IMR-90 (cell line): ENCODE measurements at regions not wholly inside any gene's neighbourhood (a gene's known extent, or its start where the extent isn't known, plus 50 kb on each side); places are given as distances from the start of the nearest gene placed in this dataset.

ENCODE experiments used
- ATAC-seq: fragments of 200-7000 bp; cut with Tn5 transposase; 2 replicates; pipeline ENCODE4 v1.9.1; 2020; ENCODE audit warnings: low read depth, mild to moderate bottlenecking, moderate library complexity
- BruUV-seq: library from RNA; stranded (reverse); fragments of 400-500 nt; replicated peaks from 2 replicates; lab custom pipeline; 2021; lab: Mats Ljungman, UMichigan
- CTCF ChIA-PET: fragments of 300-600 bp; formaldehyde crosslinking; extraction: SDS; loops from one replicate; lab custom pipeline; 2021; ENCODE audit warnings: antibody characterized with exemption; lab: Yijun Ruan, JAX
- POLR2A ChIA-PET: fragments of 300-600 bp; sonication (Branson Sonifier 250); formaldehyde crosslinking; loops from one replicate; lab custom pipeline; 2022; ENCODE audit warnings: antibody characterized with exemption; ENCODE audit not compliant: unreplicated experiment; lab: Charles Lee
- DNase-seq: peaks from one replicate; pipeline ENCODE4 v3.0.0; 2013
- H2AFZ ChIP-seq: replicated peaks from 2 replicates; pipeline ENCODE3; 2013; ENCODE audit warnings: low read length, mild to moderate bottlenecking; ENCODE audit not compliant: poor library complexity
- H2AK5ac ChIP-seq: 2 replicates; pipeline ENCODE4 v1.6.1; 2013; ENCODE audit warnings: low read depth, low read length, inconsistent platforms
- H2AK9ac ChIP-seq: replicated peaks from 2 replicates; pipeline ENCODE3; 2013; ENCODE audit warnings: mild to moderate bottlenecking, low read depth, low read length, moderate library complexity; ENCODE audit not compliant: poor library complexity
- H2BK120ac ChIP-seq: 2 replicates; pipeline ENCODE4 v1.6.1; 2013; ENCODE audit warnings: low read depth, low read length, inconsistent platforms
- H2BK15ac ChIP-seq: 3 replicates; pipeline ENCODE4 v1.6.1; 2013; ENCODE audit warnings: low read depth, low read length, inconsistent platforms
- H2BK20ac ChIP-seq: 2 replicates; pipeline ENCODE4 v1.6.1; 2013; ENCODE audit warnings: low read depth, mild to moderate bottlenecking, inconsistent platforms, low read length, moderate library complexity
- H2BK5ac ChIP-seq: 2 replicates; pipeline ENCODE4 v1.6.1; 2013; ENCODE audit warnings: mild to moderate bottlenecking, low read depth, low read length, inconsistent platforms; ENCODE audit not compliant: poor library complexity, severe bottlenecking
- H3K14ac ChIP-seq: replicated peaks from 2 replicates; pipeline ENCODE4 v1.6.1; 2013; ENCODE audit warnings: low read depth, low read length, inconsistent platforms
- H3K18ac ChIP-seq: 2 replicates; pipeline ENCODE4 v1.6.1; 2013; ENCODE audit warnings: low read depth, low read length, control low read depth
- H3K23ac ChIP-seq: 2 replicates; pipeline ENCODE4 v1.6.1; 2013; ENCODE audit warnings: low read depth, low read length, inconsistent platforms
- H3K27ac ChIP-seq: 2 replicates; pipeline ENCODE4 v1.5.1; 2013; ENCODE audit warnings: mild to moderate bottlenecking, control low read depth, low read length; ENCODE audit not compliant: insufficient read depth
- H3K27me3 ChIP-seq: 2 replicates; pipeline ENCODE4 v1.6.1; 2013; ENCODE audit warnings: low read length; ENCODE audit not compliant: control insufficient read depth, insufficient read depth
- H3K36me3 ChIP-seq: 2 replicates; pipeline ENCODE4 v1.6.1; 2013; ENCODE audit warnings: low read length, mixed read lengths; ENCODE audit not compliant: control insufficient read depth, insufficient read depth
- H3K4ac ChIP-seq: 2 replicates; pipeline ENCODE4 v1.6.1; 2013; ENCODE audit warnings: low read depth, low read length, inconsistent platforms
- H3K4me1 ChIP-seq: 2 replicates; pipeline ENCODE4 v1.6.1; 2013; ENCODE audit warnings: low read length, mixed read lengths; ENCODE audit not compliant: control insufficient read depth, insufficient read depth
- H3K4me2 ChIP-seq: 2 replicates; pipeline ENCODE4 v1.6.1; 2013; ENCODE audit warnings: low read depth, mild to moderate bottlenecking, control low read depth, low read length, moderate library complexity
- H3K4me3 ChIP-seq: 2 replicates; pipeline ENCODE4 v1.5.1; 2013; ENCODE audit warnings: low read depth, mild to moderate bottlenecking, control low read depth, low read length, moderate library complexity; ENCODE audit not compliant: insufficient read depth
- H3K56ac ChIP-seq: 2 replicates; pipeline ENCODE4 v1.6.1; 2013; ENCODE audit warnings: low read length, inconsistent platforms; ENCODE audit not compliant: insufficient read depth; ENCODE audit errors: extremely low read depth
- H3K79me1 ChIP-seq, 2 experiments: 2 replicates each; pipeline ENCODE4 v1.6.1; 2013; ENCODE audit warnings: low read length in 2 of 2, inconsistent platforms in 1 of 2, low read depth in 1 of 2
- H3K9ac ChIP-seq: 2 replicates; pipeline ENCODE4 v1.6.1; 2013; ENCODE audit warnings: low read depth, low read length, control low read depth
- H3K9me1 ChIP-seq: 2 replicates; pipeline ENCODE4 v1.6.1; 2013; ENCODE audit warnings: low read length, inconsistent platforms; ENCODE audit not compliant: insufficient read depth
- H3K9me3 ChIP-seq: 2 replicates; pipeline ENCODE4 v1.6.1; 2013; ENCODE audit warnings: low read length; ENCODE audit not compliant: control insufficient read depth, insufficient read depth
- H4K20me1 ChIP-seq: 2 replicates; pipeline ENCODE4 v1.6.1; 2013; ENCODE audit warnings: low read length, inconsistent platforms; ENCODE audit not compliant: insufficient read depth
- H4K5ac ChIP-seq: 2 replicates; pipeline ENCODE4 v1.6.1; 2013; ENCODE audit warnings: mild to moderate bottlenecking, low read depth, low read length, control low read depth
- H4K8ac ChIP-seq, 2 experiments: 2 replicates each; pipeline ENCODE4 v1.6.1; 2013; ENCODE audit warnings: low read depth in 2 of 2, low read length in 2 of 2, control low read depth in 1 of 2, inconsistent platforms in 1 of 2
- H4K91ac ChIP-seq: 2 replicates; pipeline ENCODE4 v1.6.1; 2013; ENCODE audit warnings: low read depth, low read length, inconsistent platforms; ENCODE audit not compliant: insufficient read depth
- BHLHE40 ChIP-seq: fragments of 150-350 bp; IDR thresholded peaks from 2 replicates; pipeline ENCODE4 v1.6.1; 2016; ENCODE audit warnings: mild to moderate bottlenecking, low read depth, low read length
- CEBPB ChIP-seq: IDR thresholded peaks from 2 replicates; pipeline ENCODE4 v1.6.1; 2012; ENCODE audit warnings: low read depth, low read length, improper control_type of control experiment
- CHD1 ChIP-seq: IDR thresholded peaks from 2 replicates; pipeline ENCODE4 v1.6.1; 2012; ENCODE audit warnings: low read depth, low read length, improper control_type of control experiment
- FOS ChIP-seq: fragments of 150-350 bp; IDR thresholded peaks from 2 replicates; pipeline ENCODE4 v1.6.1; 2016; ENCODE audit warnings: low read depth, low read length
- MAFK ChIP-seq: IDR thresholded peaks from 2 replicates; pipeline ENCODE4 v1.6.1; 2012; ENCODE audit warnings: low read depth, low read length, improper control_type of control experiment
- MAZ ChIP-seq: IDR thresholded peaks from 2 replicates; pipeline ENCODE4 v1.6.1; 2012; ENCODE audit warnings: low read depth, mild to moderate bottlenecking, low read length, improper control_type of control experiment, moderate library complexity, borderline replicate concordance
- MXI1 ChIP-seq: IDR thresholded peaks from 2 replicates; pipeline ENCODE4 v1.6.1; 2012; ENCODE audit warnings: low read depth, mild to moderate bottlenecking, low read length, moderate library complexity, borderline replicate concordance
- NFE2L2 ChIP-seq: fragments of 150-350 bp; IDR thresholded peaks from 2 replicates; pipeline ENCODE4 v1.6.1; 2016; ENCODE audit warnings: low read depth, mild to moderate bottlenecking, low read length
- POLR2A ChIP-seq: IDR thresholded peaks from 2 replicates; pipeline ENCODE4 v1.6.1; 2012; ENCODE audit warnings: mild to moderate bottlenecking, low read depth, low read length
- RAD21 ChIP-seq: IDR thresholded peaks from 2 replicates; pipeline ENCODE4 v1.6.1; 2012; ENCODE audit warnings: low read length, improper control_type of control experiment
- RCOR1 ChIP-seq: IDR thresholded peaks from 2 replicates; pipeline ENCODE4 v1.6.1; 2012; ENCODE audit warnings: mild to moderate bottlenecking, low read length, improper control_type of control experiment; ENCODE audit not compliant: insufficient replicate concordance
- RFX5 ChIP-seq: IDR thresholded peaks from 2 replicates; pipeline ENCODE4 v1.8.0; 2012; ENCODE audit warnings: low read depth, mild to moderate bottlenecking, low read length, moderate library complexity
- SMC3 ChIP-seq: fragments of 150-350 bp; IDR thresholded peaks from 2 replicates; pipeline ENCODE4 v1.6.1; 2016; ENCODE audit warnings: low read depth, mild to moderate bottlenecking, antibody characterized with exemption, low read length, moderate library complexity
- WGBS, 2 experiments: methylation state at CpG; one replicate each; pipeline versions ENCODE4 v1.1.5 to v1.1.7; 2013; ENCODE audit warnings: missing lambda C conversion rate in 2 of 2; ENCODE audit not compliant: insufficient read length in 1 of 2; ENCODE audit errors: extremely low coverage in 2 of 2; 5-methylcytosine and 5-hydroxymethylcytosine counted together
- dilution Hi-C: fragments of 300-500 bp; cut with HindIII; formaldehyde crosslinking; loops from one replicate; pipeline ENCODE4 v1.14.3; 2018; ENCODE audit warnings: low sequenced_read_pairs; ENCODE audit not compliant: unreplicated experiment
- in situ Hi-C: fragments of 300-500 bp; cut with MboI; formaldehyde crosslinking; loops from 3 replicates; pipeline ENCODE4 v1.14.3; 2019; ENCODE audit warnings: low sequenced_read_pairs, inconsistent platforms, mixed read lengths
- intact Hi-C: fragments of 100-400 bp; cut with micrococcal nuclease; formaldehyde crosslinking; loops from 2 replicates; pipeline ENCODE4 v1.10.0; 2022
- TF ChIP-seq, protein P1 (sequence below): fragments of 150-350 bp; IDR thresholded peaks from 2 replicates; pipeline ENCODE4 v1.6.1; 2017; ENCODE audit warnings: mild to moderate bottlenecking, antibody characterized with exemption, low read length, low read depth
- TF ChIP-seq, protein P2 (sequence below): fragments of 150-350 bp; IDR thresholded peaks from 2 replicates; pipeline ENCODE4 v1.6.1; 2016; ENCODE audit warnings: low read depth, mild to moderate bottlenecking, low read length, moderate library complexity, borderline replicate concordance
- TF ChIP-seq, protein P3 (sequence below): conservative IDR thresholded peaks from 2 replicates; pipeline ENCODE4 v1.5.1; 2012; ENCODE audit warnings: mild to moderate bottlenecking, low read depth, low read length, improper control_type of control experiment

DNA sequence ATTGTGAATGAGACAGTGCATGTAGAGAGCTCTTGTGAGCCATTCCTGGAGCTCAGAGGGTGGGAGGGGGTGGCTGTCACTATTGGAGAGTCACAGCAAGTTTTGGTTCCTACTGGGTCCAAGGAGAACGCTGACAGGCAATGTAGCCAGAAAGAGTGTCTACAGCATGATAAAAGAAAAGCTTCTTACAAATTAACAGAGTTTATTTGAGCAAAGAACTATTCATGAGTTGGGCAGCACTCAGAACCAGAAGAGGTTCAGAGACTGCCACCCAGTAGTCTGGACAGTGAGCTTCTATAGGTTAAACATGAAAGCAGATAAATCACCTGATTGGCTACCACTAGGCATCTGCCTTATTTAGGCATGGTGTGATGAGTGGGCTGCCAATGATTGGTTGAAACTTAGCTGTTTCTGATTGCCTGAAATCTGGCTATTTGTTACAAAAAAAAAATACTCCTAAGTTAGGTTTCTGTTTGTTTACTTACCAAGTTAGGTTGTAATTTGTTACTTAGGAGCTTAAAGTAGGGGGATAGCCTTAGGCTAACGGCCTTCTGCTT lies 473.4 kb downstream of the PREX1 start:
- no peak overlapping the region for H3K9ac ChIP-seq
- no peaks in the 10 kb centered on the region for H4K20me1 ChIP-seq
- no peak overlapping the region for H4K8ac ChIP-seq
- no peaks in the 10 kb centered on the region for H3K79me1 ChIP-seq
- no peak for TF ChIP-seq MAFK
- TF ChIP-seq RFX5 = no peak
- TF ChIP-seq SMC3 = no peak
- TF ChIP-seq MXI1 = no peak
- TF ChIP-seq MAZ = no peak
- TF ChIP-seq POLR2A = no peak
- TF ChIP-seq, protein P1, sequence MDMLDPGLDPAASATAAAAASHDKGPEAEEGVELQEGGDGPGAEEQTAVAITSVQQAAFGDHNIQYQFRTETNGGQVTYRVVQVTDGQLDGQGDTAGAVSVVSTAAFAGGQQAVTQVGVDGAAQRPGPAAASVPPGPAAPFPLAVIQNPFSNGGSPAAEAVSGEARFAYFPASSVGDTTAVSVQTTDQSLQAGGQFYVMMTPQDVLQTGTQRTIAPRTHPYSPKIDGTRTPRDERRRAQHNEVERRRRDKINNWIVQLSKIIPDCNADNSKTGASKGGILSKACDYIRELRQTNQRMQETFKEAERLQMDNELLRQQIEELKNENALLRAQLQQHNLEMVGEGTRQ = no peak
- no peak for TF ChIP-seq CHD1
- no peak for TF ChIP-seq FOS
- TF ChIP-seq RAD21 = no peak
- TF ChIP-seq, protein P2, sequence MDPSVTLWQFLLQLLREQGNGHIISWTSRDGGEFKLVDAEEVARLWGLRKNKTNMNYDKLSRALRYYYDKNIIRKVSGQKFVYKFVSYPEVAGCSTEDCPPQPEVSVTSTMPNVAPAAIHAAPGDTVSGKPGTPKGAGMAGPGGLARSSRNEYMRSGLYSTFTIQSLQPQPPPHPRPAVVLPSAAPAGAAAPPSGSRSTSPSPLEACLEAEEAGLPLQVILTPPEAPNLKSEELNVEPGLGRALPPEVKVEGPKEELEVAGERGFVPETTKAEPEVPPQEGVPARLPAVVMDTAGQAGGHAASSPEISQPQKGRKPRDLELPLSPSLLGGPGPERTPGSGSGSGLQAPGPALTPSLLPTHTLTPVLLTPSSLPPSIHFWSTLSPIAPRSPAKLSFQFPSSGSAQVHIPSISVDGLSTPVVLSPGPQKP = no peak
- TF ChIP-seq RCOR1 = no peak
- no peak for TF ChIP-seq NFE2L2
- no peak for TF ChIP-seq CEBPB
- no peak for TF ChIP-seq BHLHE40
- TF ChIP-seq, protein P3, sequence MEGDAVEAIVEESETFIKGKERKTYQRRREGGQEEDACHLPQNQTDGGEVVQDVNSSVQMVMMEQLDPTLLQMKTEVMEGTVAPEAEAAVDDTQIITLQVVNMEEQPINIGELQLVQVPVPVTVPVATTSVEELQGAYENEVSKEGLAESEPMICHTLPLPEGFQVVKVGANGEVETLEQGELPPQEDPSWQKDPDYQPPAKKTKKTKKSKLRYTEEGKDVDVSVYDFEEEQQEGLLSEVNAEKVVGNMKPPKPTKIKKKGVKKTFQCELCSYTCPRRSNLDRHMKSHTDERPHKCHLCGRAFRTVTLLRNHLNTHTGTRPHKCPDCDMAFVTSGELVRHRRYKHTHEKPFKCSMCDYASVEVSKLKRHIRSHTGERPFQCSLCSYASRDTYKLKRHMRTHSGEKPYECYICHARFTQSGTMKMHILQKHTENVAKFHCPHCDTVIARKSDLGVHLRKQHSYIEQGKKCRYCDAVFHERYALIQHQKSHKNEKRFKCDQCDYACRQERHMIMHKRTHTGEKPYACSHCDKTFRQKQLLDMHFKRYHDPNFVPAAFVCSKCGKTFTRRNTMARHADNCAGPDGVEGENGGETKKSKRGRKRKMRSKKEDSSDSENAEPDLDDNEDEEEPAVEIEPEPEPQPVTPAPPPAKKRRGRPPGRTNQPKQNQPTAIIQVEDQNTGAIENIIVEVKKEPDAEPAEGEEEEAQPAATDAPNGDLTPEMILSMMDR = no peak
- no peaks in the 10 kb centered on the region; the same call in none of the 2 replicates for H3K9me3 ChIP-seq
- no peak overlapping the region for H3K23ac ChIP-seq
- dilution Hi-C loops (no loop called here), intact Hi-C loops (no loop called here), in situ Hi-C loops (no loop called here)
- H3K4me3 ChIP-seq = no peak overlapping the region
- H4K5ac ChIP-seq = no peak overlapping the region
- H3K27me3 ChIP-seq = no peaks in the 10 kb centered on the region; the same call in 1 of the 2 replicates
- H2AFZ ChIP-seq = no peak overlapping the region
- no peak overlapping the region for H3K4ac ChIP-seq
- no peaks in the 10 kb centered on the region for H3K4me1 ChIP-seq
- H2AK9ac ChIP-seq = no peak overlapping the region
- H3K9me1 ChIP-seq = no peaks in the 10 kb centered on the region
- ChIA-PET POLR2A (no interaction called here), CTCF (interaction anchor here (0.7 kb wide), 1 partner anchor 68 kb away, joined by 4 read pairs; no protein-coding TSS in a partner anchor)
- ATAC-seq = no peak
- H3K14ac ChIP-seq = no peak overlapping the region
- no peak overlapping the region for H3K4me2 ChIP-seq
- BruUV-seq = no TSS peak
- no peak for DNase-seq
- no peak overlapping the region for H2BK5ac ChIP-seq
- no CpG with 5 or more reads among the region's 2 CpGs for WGBS, 2 experiments
- no peak overlapping the region for H2BK15ac ChIP-seq
- no peaks in the 10 kb centered on the region for H3K36me3 ChIP-seq
- H4K91ac ChIP-seq = no peak overlapping the region
- no peak overlapping the region for H2AK5ac ChIP-seq
- no peak overlapping the region for H2BK120ac ChIP-seq
- H3K27ac ChIP-seq = no peak overlapping the region
- H3K56ac ChIP-seq = no peak overlapping the region
- H3K18ac ChIP-seq = no peak overlapping the region
- H2BK20ac ChIP-seq = no peak overlapping the region
